GM10266 (cell line): ENCODE measurements at regions not wholly inside any gene's neighbourhood (a gene's known extent, or its start where the extent isn't known, plus 50 kb on each side); places are given as distances from the start of the nearest gene placed in this dataset.

Experiments
- DNase-seq: peaks from one replicate; pipeline ENCODE4 v3.0.0; 2012; ENCODE audit errors: extremely low spot score
- CTCF ChIP-seq: IDR thresholded peaks from 2 replicates; pipeline ENCODE4 v1.5.1; 2012; ENCODE audit warnings: mild to moderate bottlenecking, low read depth; ENCODE audit not compliant: control insufficient read depth, insufficient read depth; ENCODE audit errors: missing control alignments

- no peak for TF ChIP-seq CTCF
- DNase-seq = no peak
These were observed 85.2 kb upstream of the POU3F3 start for GRCh38 chr2:104768694-104769093.

DNA sequence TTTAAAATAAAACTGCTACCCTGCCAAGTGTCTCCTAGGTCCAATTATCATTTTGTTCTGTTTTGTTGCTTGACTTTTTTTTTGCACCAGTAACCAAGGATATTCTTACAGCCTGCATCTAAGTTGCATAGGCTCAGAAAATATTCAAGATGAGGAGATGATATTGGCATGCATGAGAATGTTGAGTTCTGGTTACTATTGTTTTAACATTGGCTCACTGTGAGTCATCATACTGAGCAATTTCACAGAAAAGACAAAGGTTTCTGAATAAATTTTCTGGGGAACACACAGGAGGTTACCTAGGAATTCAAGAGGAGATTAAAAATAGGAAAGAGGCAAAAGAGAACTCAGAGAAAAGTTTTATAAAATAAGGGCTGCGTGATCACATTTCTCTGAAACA, 84.8 kb upstream of the POU3F3 start:
- DNase-seq = no peak
- no peak for TF ChIP-seq CTCF

DNA sequence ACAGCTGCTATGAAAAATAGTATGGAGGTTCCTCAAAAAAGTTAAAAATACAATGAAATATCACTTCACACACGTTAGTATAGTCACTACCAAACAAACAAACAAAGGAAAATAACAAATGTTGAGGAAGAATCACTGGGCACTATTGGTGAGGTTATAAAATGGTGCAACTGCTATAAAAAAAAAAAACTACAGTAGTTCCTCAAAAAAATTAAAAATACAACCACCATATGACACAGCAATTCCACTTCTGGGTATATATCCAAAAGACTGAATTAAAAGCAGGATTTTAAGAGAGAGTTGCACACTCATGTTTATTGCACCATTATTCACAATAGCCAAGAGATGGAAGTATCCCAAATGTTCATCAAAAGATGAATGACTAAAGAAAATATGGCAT, 80.9 kb upstream of the POU3F3 start:
- no peak for TF ChIP-seq CTCF

DNA sequence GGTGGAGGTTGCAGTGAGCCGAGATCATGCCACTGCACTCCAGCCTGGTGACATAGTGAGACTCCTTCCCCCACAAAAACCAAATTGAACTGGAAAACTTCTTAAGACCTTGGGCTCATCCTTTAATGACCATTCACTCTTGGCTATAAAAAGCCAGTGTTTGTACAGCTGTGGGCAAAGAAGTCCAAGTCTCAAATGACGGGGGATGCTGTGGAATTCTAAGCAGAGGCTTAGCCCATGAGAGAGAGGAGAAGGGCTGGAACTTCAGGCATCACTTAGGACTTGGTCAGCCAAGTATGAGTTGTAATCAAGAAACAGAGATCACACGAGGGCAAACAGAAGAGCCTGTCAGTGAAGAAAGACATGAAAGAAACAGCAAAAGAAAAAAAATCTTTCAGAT, 79.3 kb upstream of the POU3F3 start:
- no peak for TF ChIP-seq CTCF
- no peak for DNase-seq

More for the DNA sequence above, 80.9 kb upstream of the POU3F3 start:
- DNase-seq = no peak

DNA sequence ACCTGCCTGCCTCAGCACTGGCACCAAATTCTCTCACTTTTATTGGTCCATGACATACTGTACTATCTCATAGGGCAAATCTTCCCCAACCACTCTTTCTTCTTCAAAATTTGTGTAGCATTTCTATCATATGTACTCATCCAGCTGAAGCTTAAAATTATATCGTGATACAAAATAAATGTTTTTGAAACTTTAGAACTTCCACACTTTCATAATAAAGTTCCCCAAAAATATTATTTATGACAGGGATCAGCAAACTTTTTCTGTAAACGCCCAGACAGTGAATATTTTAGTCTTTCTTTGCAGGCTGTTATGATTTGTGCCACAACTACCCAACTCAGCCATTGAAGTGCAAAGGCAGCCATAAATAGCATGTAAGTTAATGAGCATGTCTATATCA, 76.2 kb upstream of the POU3F3 start:
- no peak for TF ChIP-seq CTCF
- no peak for DNase-seq

DNA sequence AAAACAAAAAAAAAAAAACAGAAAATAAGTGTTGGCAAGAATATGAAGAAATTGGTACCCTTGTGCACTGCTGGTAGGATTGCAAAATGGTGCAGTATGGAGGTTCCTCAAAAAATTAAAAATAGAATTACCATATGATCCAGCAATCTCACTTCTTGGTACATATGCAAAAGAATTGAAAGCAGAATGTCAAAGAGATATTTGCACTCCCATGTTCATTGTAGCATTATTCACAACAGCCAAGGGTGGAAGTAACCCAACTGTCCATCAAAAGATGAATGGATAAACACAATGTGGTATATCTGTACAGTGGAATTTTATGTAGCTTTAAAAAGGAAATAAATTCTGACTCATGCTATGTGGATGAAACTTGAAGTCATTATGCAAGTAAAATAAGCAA, 72.8 kb upstream of the POU3F3 start:
- no peak for DNase-seq
- no peak for TF ChIP-seq CTCF

DNA sequence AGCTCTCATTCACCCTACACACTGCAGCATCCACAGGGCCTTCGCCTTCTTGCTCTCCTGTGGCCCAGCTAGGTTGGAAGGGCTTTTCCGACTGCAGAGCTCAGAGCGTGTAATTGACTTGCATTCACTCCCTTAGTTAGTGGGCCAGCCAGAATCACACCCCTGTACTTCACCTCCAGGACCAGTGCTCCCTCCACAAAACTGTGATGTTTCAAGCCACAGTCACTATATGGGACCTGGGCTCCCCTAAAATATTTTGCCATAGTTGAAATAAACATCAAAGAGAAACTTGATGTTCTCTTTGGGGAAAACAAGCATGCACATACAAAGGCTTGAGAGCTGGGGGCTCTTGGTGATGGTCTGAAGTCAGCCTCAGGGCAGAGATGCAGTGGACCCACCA, 69.7 kb upstream of the POU3F3 start:
- no peak for TF ChIP-seq CTCF
- DNase-seq = no peak
